ENCODE measurements at regions not wholly inside any gene's neighbourhood (a gene's known extent, or its start where the extent isn't known, plus 50 kb on each side); places are given as distances from the start of the nearest gene placed in this dataset.

GRCh38 chr7:86951895-86952294 lies 107.6 kb downstream of the ELAPOR2 start:
- H3K9me3 ChIP-seq (replicated peaks; ENCODE audit: control insufficient read depth, insufficient read depth, low read length) = no peaks in the 10 kb centered on the region
- DNase-seq (ENCODE audit: low read depth, low spot score) (no peak), FAIRE-seq (no peak)
- no peaks in the 10 kb centered on the region for H3K36me3 ChIP-seq (ENCODE audit: control insufficient read depth in 2 of 2, extremely low read depth in 1 of 2, insufficient read depth in 2 of 2, low read length in 2 of 2)
- no peaks in the 10 kb centered on the region for H4K20me1 ChIP-seq (replicated peaks; ENCODE audit: control insufficient read depth, extremely low read depth, insufficient read depth, low read length)
- H3K79me2 ChIP-seq (ENCODE audit: control insufficient read depth, insufficient read depth, low read length) = no peaks in the 10 kb centered on the region
- dilution Hi-C loops (cut with MboI; ENCODE audit: extremely low pct_ligation_motif_present, low sequenced_read_pairs) = no loop called here
- POLR2A ChIA-PET = no interaction called here
- no TSS peak for BruUV-seq (replicated peaks)
- no peak overlapping the region for H3K27ac ChIP-seq (ENCODE audit: insufficient read depth, low read depth, low read length)
- intact Hi-C loops (cut with micrococcal nuclease) = no loop called here
- no peak overlapping the region for H3K9ac ChIP-seq (replicated peaks; ENCODE audit: extremely low read depth, insufficient read depth, low read length)
- H3K27me3 ChIP-seq (ENCODE audit: control insufficient read depth in 2 of 2, insufficient read depth in 2 of 2, low read length in 2 of 2) = no peaks in the 10 kb centered on the region
- H2AFZ ChIP-seq (ENCODE audit: low read depth, low read length) = no peak overlapping the region
- H3K9me1 ChIP-seq (replicated peaks; ENCODE audit: control insufficient read depth, extremely low read depth, insufficient read depth, low read length) = no peaks in the 10 kb centered on the region
- H3K4me2 ChIP-seq (ENCODE audit: insufficient read depth, low read length) = no peak overlapping the region
- TF ChIP-seq JUN (IDR thresholded peaks at IDR 0.05; ENCODE audit: borderline replicate concordance, insufficient read depth, insufficient read length, low read depth) (no peak), POLR2A (IDR thresholded peaks at IDR 0.05; ENCODE audit: low read depth, low read length) (no peak), MYC (IDR thresholded peaks at IDR 0.05; ENCODE audit: low read depth, low read length) (no peak), POLR2AphosphoS5 (IDR thresholded peaks at IDR 0.05; ENCODE audit: insufficient read depth, low read depth, low read length) (no peak), FOS (IDR thresholded peaks at IDR 0.05; ENCODE audit: borderline replicate concordance, insufficient read depth, low read length) (no peak), GATA2 (IDR thresholded peaks at IDR 0.05; ENCODE audit: insufficient read depth, insufficient read length, low read depth, low read length) (no peak), EZH2 (IDR thresholded peaks at IDR 0.05; ENCODE audit: borderline replicate concordance, low read depth, low read length, severe bottlenecking) (no peak)
- TF ChIP-seq, protein P1, sequence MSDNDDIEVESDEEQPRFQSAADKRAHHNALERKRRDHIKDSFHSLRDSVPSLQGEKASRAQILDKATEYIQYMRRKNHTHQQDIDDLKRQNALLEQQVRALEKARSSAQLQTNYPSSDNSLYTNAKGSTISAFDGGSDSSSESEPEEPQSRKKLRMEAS (IDR thresholded peaks at IDR 0.05; ENCODE audit: insufficient read depth, insufficient read length) = no peak
- TF ChIP-seq, protein P2, sequence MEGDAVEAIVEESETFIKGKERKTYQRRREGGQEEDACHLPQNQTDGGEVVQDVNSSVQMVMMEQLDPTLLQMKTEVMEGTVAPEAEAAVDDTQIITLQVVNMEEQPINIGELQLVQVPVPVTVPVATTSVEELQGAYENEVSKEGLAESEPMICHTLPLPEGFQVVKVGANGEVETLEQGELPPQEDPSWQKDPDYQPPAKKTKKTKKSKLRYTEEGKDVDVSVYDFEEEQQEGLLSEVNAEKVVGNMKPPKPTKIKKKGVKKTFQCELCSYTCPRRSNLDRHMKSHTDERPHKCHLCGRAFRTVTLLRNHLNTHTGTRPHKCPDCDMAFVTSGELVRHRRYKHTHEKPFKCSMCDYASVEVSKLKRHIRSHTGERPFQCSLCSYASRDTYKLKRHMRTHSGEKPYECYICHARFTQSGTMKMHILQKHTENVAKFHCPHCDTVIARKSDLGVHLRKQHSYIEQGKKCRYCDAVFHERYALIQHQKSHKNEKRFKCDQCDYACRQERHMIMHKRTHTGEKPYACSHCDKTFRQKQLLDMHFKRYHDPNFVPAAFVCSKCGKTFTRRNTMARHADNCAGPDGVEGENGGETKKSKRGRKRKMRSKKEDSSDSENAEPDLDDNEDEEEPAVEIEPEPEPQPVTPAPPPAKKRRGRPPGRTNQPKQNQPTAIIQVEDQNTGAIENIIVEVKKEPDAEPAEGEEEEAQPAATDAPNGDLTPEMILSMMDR (IDR thresholded peaks at IDR 0.05; ENCODE audit: extremely low read depth in 1 of 2, insufficient read depth in 1 of 2, low read depth in 1 of 2, low read length in 2 of 2) = no peak
- peaks cover 5% of the 10 kb centered on the region for H3K4me1 ChIP-seq (ENCODE audit: control insufficient read depth, extremely low read depth, insufficient read depth, low read length)
- CTCF ChIA-PET = no interaction called here
- no peak overlapping the region for H3K4me3 ChIP-seq (replicated peaks in 1 of 3; ENCODE audit: insufficient read depth in 1 of 3, low read depth in 1 of 3, low read length in 3 of 3)

Data from endothelial cell of umbilical vein (primary cell).